Mammary epithelial cell (primary cell): ENCODE measurements at regions not wholly inside any gene's neighbourhood (a gene's known extent, or its start where the extent isn't known, plus 50 kb on each side); places are given as distances from the start of the nearest gene placed in this dataset.

ENCODE experiments used
- EZH2 ChIP-seq: IDR thresholded peaks from 2 replicates; pipeline ENCODE4 v1.6.1; 2012; ENCODE audit warnings: low read length, inconsistent platforms, borderline replicate concordance
- TF ChIP-seq, protein P1 (sequence below), 2 donors: IDR thresholded peaks in 1 of 2; conservative IDR thresholded peaks in 1 of 2; 2 replicates each; pipeline ENCODE4 v1.5.1; 2011 to 2012; ENCODE audit warnings: inconsistent platforms in 2 of 2, low read length in 2 of 2, mild to moderate bottlenecking in 2 of 2, control low read depth in 1 of 2, low read depth in 1 of 2; ENCODE audit not compliant: insufficient read depth in 1 of 2; ENCODE audit errors: extremely low read depth in 1 of 2

GRCh38 chr2:196409376-196409775, 230.1 kb upstream of the CCDC150 start:
- TF ChIP-seq, protein P1, sequence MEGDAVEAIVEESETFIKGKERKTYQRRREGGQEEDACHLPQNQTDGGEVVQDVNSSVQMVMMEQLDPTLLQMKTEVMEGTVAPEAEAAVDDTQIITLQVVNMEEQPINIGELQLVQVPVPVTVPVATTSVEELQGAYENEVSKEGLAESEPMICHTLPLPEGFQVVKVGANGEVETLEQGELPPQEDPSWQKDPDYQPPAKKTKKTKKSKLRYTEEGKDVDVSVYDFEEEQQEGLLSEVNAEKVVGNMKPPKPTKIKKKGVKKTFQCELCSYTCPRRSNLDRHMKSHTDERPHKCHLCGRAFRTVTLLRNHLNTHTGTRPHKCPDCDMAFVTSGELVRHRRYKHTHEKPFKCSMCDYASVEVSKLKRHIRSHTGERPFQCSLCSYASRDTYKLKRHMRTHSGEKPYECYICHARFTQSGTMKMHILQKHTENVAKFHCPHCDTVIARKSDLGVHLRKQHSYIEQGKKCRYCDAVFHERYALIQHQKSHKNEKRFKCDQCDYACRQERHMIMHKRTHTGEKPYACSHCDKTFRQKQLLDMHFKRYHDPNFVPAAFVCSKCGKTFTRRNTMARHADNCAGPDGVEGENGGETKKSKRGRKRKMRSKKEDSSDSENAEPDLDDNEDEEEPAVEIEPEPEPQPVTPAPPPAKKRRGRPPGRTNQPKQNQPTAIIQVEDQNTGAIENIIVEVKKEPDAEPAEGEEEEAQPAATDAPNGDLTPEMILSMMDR (conservative IDR thresholded peaks at IDR 0.05 in 1 of 2, IDR thresholded peaks at IDR 0.05 in 1 of 2; ENCODE audit: extremely low read depth in 1 of 2, insufficient read depth in 1 of 2, low read depth in 1 of 2, low read length in 2 of 2): no peak
- TF ChIP-seq EZH2: no peak
